DND-41 (cell line): ENCODE measurements at regions not wholly inside any gene's neighbourhood (a gene's known extent, or its start where the extent isn't known, plus 50 kb on each side); places are given as distances from the start of the nearest gene placed in this dataset.

ENCODE experiments used
- CTCF ChIP-seq: IDR thresholded peaks from 2 replicates; pipeline ENCODE4 v1.5.1; 2012; ENCODE audit warnings: borderline replicate concordance, low read length, moderate library complexity, mild to moderate bottlenecking; ENCODE audit not compliant: poor library complexity, severe bottlenecking; ENCODE audit errors: extremely low read depth
- EZH2 ChIP-seq: IDR thresholded peaks from 3 replicates; pipeline ENCODE4 v1.6.1; 2012; ENCODE audit warnings: borderline replicate concordance, low read depth, mild to moderate bottlenecking, moderate library complexity, low read length, inconsistent platforms; ENCODE audit not compliant: severe bottlenecking

- TF ChIP-seq CTCF (no peak), EZH2 (no peak)
Measured at GRCh38 chr16:54783980-54784379, 146.7 kb upstream of the IRX5 start.
